ENCODE measurements at regions not wholly inside any gene's neighbourhood (a gene's known extent, or its start where the extent isn't known, plus 50 kb on each side); places are given as distances from the start of the nearest gene placed in this dataset.

DNA sequence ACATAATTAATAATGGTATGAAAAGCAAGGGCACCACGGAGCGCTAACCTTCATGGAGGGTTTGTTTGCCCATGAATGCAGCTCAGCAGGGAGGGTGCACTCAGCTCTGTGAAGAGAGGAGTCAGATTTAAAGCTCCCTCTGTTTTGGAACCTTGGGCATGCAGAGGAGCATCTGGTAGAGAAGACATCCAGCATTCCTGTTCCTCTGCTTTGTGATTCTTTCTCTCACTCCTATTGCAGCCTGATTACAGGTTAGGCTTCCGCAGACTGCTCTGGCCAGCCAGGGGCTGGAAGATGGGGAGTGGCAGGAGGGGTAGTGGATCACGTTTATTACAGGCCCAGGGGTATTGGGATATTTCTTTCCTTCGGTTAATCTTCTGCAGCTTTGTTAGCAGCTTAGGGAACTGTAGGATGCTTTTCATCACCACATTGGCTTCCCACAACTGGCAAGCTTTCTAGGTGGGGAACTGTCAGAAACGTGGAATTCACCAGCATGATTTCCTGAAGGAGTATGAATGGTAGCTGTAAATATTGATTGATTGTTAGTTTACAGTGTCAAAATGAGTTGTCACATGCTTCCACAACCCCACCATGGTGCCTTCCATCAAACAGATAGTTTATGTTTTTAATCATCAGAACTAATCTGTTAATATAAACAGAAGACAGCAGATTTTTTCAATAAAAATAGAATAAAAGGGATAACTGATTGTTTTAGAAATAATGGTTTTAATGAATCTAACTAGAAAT is 201.1 kb downstream of the VAPA start:
- TF ChIP-seq, protein P1, sequence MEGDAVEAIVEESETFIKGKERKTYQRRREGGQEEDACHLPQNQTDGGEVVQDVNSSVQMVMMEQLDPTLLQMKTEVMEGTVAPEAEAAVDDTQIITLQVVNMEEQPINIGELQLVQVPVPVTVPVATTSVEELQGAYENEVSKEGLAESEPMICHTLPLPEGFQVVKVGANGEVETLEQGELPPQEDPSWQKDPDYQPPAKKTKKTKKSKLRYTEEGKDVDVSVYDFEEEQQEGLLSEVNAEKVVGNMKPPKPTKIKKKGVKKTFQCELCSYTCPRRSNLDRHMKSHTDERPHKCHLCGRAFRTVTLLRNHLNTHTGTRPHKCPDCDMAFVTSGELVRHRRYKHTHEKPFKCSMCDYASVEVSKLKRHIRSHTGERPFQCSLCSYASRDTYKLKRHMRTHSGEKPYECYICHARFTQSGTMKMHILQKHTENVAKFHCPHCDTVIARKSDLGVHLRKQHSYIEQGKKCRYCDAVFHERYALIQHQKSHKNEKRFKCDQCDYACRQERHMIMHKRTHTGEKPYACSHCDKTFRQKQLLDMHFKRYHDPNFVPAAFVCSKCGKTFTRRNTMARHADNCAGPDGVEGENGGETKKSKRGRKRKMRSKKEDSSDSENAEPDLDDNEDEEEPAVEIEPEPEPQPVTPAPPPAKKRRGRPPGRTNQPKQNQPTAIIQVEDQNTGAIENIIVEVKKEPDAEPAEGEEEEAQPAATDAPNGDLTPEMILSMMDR (IDR thresholded peaks at IDR 0.05) = no peak
- TF ChIP-seq POLR2A (IDR thresholded peaks at IDR 0.05) = no peak

Measured in breast epithelium (tissue), 3 donors.